GM21526 (cell line): ENCODE measurements at regions not wholly inside any gene's neighbourhood (a gene's known extent, or its start where the extent isn't known, plus 50 kb on each side); places are given as distances from the start of the nearest gene placed in this dataset.

Source experiments
- ATAC-seq: cut with Tn5 transposase; IDR thresholded peaks from one replicate; pipeline ENCODE4 v1.9.1; 2021; ENCODE audit warnings: moderate library complexity; ENCODE audit not compliant: unreplicated experiment, low FRiP score

GRCh38 chr10:118501637-118502440 is 93.6 kb downstream of the PRLHR start:
- ATAC-seq: no peak

DNA sequence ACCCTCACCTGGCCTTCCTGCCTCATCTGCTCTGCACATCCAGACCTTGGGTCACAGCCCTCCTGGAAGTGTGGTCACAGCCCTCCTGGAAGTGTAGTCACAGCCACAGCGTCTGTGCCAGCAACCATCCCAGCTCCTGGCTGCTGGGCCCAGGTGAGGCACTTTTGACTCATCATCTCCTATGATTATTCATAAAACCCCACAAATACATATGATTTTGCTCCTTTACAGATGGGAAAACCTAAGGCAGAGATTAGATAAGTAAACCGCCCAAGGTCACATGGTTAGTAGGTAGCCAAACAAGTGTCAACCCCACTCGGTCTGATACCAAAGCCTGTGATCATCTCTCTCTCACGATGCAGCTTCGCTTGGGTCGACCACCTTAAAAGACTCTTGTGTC is 94.3 kb downstream of the PRLHR start:
- no peak for ATAC-seq

DNA sequence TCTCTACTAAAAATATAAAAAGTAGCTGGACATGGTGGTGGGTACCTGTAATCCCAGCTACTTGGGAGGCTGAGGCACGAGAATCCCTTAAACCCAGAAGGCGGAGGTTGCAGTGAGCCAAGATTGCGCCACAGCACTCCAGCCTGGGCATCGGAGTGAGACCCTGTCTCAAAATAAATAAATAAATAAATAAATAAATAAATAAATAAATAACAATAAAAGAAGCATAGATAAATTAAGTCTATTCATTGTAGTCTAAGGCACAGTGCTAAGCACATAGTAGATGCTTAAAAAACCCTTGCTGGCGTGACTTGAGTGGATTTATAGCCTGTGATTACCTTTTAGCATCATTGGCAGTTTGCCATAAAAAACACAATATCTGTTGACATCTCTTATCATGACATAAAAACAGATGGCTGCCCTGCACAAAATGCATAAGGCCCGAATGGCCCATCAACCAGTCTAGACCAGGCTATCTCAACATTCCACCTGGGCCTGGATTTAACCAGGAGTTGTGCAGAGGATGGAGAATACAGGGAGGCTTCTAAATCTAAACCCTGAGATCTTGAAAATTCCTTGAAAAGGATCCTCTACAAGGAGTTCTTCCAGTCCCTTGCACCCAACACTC is 94.9 kb downstream of the PRLHR start:
- ATAC-seq: no peak

DNA sequence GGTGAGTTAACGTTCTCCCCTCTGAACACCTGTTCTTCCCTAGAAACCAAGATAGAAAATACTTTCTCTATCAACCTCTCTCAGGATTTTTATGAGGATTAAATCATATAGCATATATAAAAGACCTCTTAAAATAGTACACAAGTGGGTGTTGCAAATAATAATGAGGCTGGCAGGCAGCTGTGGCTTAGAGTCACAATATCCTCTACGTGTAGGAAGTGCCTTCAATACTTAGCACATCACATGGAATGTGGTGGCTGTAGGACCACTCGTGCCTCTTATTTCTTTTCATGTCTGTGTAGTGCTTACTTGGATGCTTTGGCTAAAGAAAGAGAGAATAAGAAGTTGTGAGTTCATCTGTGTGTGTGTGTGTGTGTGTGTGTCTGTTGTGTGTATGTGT is 96.3 kb downstream of the PRLHR start:
- ATAC-seq: no peak

- no peak for ATAC-seq
These were observed 96.8 kb downstream of the PRLHR start for GRCh38 chr10:118498623-118499022.

- no peak for ATAC-seq
These were observed 98.2 kb downstream of the PRLHR start for GRCh38 chr10:118497227-118497626.

DNA sequence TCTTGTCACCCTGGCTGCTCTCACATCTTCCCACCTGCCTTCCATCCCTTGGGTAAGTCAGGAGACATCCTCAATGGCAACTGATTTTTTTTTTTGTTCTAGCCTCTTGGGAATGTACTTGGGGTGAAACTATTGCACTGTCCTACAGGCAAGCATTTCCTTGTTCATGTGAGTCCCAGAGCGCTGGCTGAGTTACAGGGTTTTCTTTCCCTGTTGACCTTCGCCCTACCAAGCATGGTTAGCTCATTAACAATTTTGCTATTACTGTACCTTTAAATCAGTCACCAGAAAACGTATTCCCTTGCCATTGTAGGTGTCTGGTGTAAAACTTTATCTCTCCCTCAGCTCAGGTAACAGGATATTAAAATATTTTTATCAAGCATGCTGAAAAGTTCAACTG is 98.9 kb downstream of the PRLHR start:
- no peak for ATAC-seq

- no peak for ATAC-seq
These were observed 99.9 kb downstream of the PRLHR start for GRCh38 chr10:118495499-118495898.

- ATAC-seq: no peak
These were observed 104.4 kb downstream of the PRLHR start for GRCh38 chr10:118491055-118491454.

GRCh38 chr10:118488710-118489497 is 106.5 kb downstream of the PRLHR start:
- no peak for ATAC-seq

DNA sequence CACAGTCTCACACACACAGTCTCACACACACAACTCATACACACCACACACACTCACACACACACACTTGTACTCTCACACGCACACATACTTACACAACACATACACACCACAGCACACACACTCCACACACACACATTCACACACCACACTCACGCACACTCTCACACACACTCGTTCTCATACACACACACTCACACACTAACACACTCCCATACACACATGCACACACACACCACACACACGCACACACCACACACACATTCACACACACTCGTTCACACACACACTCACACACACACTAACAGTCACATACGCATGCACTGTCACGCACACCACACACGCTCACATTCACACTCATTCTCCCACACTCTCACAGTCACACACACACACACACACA is 109.8 kb downstream of the PRLHR start:
- no peak for ATAC-seq

DNA sequence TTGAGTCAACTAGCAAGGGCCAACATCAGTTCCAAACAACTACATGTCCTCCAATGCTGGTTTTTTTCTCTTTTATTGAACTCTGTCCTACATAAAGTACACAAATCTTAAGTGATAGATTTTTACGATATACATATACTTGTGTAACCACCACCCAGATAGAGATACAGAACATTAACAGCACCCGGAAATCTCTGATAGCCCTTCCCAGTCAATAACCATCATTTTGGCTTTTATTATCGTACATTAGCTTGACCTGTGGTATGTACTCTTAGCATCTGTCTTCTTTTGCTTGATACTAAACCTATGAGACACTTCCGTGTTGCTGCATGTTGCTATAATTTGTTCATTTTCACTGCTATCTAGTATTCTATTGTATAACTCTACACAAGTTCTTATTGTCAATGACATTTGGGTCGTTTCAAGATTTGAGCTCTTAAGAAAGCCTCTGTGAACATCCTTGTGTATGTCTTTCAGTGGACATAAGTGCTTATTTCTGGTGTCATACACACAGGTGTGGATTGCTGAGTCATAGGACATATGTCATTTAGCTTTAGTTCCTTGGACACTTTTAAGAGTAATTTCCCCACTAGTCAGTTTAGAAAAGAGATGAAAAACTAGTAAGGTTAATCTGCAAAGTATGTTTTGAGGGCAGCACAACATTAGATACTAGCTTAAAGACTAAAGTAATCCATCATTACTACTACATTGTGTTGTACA is 111.1 kb downstream of the PRLHR start:
- ATAC-seq: no peak

- ATAC-seq: no peak
These were observed 112.0 kb downstream of the PRLHR start for GRCh38 chr10:118483496-118483895.

DNA sequence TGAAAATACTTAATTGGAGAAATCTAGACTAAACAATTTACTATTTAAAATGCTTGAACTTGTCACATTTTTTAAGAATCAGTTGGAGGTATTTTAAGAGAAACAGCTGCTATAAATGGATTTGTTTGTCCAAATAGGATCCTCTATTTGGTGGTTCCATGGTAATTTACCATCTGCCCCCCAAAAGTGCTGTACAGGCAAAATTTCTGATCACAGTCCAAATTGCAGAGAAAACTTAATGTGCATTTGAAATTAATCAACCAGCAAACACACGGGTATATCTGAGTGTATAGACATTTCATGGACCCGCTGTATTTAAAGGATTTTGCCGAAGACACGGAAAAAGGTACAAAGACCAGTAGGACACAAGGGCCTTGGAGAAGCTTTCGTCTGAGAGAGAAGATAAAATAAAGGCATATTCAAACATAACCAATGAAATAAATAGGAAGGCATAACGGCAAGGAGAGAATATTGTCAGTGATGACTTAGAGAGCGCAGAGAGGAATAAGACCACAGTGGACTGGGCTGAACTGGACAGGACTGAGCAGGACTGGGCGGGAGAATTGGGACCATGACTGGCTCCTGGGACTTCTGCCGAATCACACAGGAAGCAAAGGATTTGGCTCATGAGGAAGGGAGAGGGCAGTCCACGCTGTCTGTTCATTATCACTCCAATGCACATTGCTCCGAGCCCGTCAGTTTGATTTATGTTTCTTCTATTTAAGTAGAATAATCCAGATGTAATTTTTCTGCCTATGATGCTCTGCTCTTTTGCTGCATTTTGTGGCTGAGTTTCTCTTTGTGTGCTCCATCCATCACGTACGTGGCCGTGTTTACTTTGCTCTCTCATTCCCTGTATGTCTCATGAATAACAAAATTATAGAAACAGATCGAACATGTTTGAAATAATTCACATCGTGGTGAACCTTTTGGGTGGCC is 112.8 kb downstream of the PRLHR start:
- ATAC-seq: no peak

DNA sequence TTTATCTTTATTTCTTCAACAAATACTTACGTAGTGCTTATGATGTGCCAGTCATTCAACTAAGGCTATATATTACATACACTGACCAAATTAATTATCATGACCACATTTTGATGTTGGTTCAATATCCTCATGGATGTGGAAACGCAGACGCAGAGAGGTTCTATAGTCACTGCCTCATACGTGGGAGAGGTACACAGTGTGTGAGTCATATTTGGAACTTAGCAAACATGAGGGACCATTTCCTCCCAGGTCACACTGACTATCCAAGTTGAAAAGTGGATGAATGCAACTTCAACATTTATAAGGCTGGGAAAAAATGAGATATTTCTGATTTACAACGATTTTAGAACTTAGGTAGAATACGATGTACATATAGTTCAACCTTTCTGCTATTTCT is 113.6 kb downstream of the PRLHR start:
- ATAC-seq: no peak

DNA sequence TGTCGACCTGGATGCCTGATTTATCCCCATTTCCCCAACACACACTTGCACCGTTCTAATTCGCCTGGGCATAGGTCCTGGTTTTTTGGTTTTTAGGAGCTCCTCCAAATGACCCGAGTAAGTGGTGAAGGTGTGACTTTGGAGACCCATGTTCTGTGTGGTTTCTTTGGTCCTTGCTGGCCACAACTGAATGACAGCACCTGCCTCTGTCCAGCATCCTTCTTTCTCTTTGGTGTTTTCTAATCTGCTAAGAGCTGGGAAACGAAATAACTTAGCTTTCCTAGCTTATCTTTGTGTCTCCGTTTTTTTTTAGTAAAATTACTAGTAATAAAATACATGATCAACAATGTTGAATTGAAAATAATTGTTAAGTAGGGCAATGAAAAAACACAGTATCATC is 120.2 kb downstream of the PRLHR start:
- no peak for ATAC-seq

- no peak for ATAC-seq
These were observed 121.3 kb downstream of the PRLHR start for GRCh38 chr10:118474111-118474510.

DNA sequence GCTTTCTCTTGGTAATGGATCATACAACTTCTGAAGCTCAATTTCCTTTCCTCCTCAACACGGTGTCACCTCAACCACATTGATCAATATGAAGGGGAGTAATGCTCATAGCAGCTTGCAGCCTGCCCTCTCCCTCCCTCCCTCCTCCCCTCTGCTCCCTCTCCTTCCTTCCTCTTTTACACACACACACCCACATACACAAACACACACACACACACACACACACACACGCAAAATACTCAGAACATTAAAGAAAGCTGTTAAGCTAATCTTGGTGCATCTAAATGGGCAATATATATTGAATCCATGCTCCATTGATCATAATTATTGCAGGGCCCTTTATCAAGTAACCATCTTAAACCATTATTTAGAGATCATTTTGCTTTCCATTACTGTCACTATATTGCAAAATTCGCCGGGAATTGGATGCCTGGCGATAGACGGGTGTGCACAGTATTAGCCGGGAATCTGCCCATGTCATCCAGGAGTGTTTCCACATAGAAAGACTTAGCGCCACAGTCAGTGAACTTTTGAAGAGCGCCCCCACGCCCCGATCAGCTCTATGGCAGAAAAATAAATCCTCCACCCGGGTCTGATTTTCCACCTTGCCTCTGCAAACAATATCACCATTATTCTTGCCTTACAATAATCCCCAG is 122.0 kb downstream of the PRLHR start:
- no peak for ATAC-seq
